Stimulated activated CD4-positive, alpha-beta T cell treated with anti-CD3 and anti-CD28 coated beads, Interleukin-12 subunit alpha, Interleukin-12 subunit beta, amount 100 ng/mL, for 4 hours (primary cell): ENCODE measurements at regions not wholly inside any gene's neighbourhood (a gene's known extent, or its start where the extent isn't known, plus 50 kb on each side); places are given as distances from the start of the nearest gene placed in this dataset.
"Not testable (repeated sequence)": the region's sequence is repeated elsewhere in the genome, so short reads cannot be mapped to it uniquely, and the experiment has no call there.

Source experiments
- DNase-seq: peaks from one replicate; pipeline ENCODE4 v3.0.0-alpha.2; 2020

DNA sequence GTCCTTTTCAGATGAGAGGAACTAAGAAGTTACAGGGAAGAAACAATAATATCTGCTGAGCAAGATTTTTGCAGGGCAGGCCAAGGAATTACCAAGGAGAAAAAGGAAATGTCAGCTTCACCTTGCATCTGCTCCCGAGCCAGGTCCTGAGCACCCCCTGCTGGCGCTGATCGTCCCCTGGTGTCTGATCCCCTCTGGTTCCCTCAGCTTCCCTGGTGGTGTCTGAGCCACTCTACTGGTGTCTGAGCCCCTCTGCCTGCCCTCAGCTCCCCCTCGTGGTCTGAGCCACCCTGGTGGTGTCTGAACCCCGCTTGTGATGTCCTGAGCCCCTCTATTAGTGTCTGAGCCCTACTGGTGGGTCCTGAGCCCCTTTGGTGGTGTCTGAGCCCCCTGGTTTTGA is 485.7 kb downstream of the GOLGA6L6 start:
- not testable (repeated sequence) for DNase-seq

DNA sequence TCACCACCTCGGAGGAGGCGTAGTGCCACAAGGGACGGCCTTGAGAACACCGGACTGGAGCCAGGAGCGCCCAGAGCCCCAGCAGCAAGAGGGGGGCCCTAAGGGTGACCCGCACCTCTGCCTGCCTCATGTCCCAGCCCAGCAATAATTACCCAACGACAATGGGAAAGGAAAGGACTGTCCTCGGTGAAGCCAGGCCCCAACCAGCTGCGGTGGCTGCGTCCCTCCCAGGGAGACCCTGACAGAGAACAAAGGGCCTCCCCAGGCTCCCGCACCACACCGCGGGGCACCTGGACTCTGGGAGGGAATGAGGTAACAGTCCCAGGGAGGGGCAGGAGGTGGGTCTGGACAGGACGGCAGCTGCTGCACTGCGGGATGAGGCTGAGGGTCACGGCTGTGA is 493.4 kb downstream of the GOLGA6L6 start:
- not testable (repeated sequence) for DNase-seq

DNA sequence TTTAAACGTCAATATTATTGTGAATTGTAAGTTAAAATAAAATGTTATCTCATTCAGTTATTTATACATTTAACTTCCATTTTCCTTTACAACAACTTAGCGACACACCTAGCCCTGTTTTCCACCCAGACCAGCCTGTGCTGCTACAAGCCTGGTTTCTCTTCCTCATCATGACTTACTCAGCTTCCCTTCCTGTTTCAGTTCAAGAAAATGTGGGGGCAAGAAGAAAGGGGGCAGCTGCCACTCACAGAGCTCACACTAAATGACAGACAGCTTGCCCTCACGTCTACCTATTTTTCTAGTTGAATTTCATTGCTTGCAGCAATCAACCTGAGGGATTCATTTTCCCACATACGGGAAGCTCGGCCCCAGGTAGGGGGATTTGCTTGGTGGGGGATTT is 496.4 kb downstream of the GOLGA6L6 start:
- not testable (repeated sequence) for DNase-seq

DNA sequence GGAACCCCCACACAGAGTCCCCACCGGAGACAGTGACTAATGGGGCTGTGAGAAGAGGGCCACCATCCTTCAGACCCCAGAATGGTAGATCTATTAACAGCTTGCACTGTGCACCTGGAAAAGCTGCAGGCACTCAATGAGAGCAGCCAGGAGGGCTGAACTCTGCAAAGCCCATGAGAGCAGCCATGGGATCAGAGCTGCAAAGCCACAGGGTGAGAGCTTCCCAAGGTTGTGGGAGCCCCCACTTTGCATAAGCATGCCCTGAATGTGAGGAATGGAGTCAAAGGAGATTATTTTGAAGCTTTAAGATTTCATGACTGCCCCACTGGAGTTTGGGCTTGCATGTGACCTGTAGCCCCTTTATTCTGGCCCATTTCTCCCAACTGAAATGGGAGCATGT is 500.9 kb downstream of the GOLGA6L6 start:
- not testable (repeated sequence) for DNase-seq

DNA sequence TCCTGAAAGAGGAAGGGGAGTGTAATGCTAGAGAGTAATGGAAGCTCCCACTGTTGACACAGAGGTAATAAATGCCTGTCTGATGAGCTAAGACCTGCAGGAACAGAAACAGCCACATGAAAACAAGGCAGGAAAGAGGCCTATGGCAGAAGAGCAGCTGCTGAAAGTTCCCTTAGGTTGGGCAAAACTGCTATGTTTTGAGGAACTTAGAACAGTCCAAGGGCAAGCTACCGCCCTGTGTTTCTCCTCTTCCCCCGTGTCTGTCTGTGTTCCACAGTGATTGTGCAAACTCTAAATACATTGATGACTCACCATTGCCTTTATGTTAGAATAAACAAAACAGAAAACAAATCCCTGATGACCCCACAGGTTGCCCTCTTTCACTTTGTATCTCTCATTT is 516.6 kb downstream of the GOLGA6L6 start:
- not testable (repeated sequence) for DNase-seq

DNA sequence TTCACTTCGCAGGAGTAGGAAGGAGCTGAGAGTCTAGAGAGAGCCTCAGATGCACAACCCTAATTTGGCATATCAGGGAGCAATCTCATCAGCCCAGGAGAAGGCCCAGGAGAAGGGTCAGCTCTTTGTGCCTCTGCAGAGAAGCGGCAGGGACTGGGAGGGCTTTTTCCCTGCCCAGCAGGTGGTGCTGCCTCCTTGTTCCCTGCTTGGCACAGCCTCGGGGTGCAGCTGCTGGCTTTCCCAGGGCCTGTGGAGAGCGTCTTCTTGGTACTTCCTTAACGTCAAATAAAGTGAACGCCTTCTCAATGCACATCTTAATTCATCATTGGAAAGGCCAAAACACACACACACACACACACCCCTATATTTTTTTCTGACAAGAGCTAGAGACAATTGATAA is 519.3 kb downstream of the GOLGA6L6 start:
- DNase-seq, result not testable (repeated sequence)

DNA sequence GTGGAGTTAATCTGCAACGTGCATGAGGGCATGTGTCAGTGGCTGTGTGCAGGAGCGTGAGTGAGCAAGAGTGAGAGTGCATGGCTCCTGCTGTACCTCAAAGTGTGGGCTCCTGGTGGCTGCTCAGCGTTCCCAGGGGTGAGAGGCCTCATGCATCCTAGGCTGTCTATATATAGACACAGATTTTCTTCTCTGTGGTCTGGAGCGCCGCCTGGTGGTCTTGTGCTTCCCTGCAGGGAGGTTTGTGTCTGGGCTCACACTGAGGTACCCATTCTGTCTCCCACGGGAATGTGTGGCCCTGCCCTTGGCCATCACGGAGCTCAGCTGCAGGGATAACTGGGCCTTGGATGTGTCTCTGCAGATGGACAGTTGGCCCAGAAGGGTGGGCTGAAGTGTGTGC is 520.2 kb downstream of the GOLGA6L6 start:
- not testable (repeated sequence) for DNase-seq

DNA sequence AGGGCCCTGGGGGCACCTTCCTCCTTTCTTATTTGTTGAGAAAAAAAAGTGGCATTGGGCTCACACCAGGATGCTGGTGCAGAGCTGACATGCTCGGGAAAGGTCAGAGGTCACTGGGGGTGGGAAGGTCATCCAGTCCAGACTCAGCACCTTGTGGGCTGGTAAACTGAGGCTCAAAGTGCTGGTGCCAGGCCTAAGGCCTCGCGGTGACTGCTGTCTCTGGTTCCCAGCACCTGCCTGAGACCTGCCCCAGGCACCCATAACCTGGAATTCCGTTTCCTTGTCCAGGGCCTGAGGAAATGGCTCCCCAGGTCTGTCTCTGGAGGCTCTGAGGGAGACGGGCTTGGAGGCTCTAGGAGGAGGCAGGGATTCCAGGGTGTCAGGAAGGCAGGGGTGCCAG is 521.0 kb downstream of the GOLGA6L6 start:
- not testable (repeated sequence) for DNase-seq

DNA sequence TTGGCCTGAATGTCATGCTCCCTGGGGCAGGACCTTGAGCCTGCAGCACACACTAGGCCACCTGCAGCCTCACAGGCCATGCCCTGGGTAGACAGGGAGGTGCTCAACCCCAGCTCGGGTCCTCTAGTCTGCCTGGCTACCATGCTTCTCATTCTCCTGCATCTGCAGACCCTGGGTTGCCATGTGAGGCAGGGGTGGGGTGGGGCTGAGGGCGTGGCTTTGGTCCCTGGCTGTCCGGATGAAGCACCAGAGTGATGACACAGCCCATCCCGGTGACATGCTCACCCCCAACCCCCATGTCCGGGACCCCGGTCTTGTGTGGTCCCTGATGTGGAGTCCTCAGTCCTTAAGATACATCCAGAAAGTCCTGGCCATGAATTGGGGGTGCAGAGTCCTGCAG is 521.8 kb downstream of the GOLGA6L6 start:
- DNase-seq, result not testable (repeated sequence)

DNA sequence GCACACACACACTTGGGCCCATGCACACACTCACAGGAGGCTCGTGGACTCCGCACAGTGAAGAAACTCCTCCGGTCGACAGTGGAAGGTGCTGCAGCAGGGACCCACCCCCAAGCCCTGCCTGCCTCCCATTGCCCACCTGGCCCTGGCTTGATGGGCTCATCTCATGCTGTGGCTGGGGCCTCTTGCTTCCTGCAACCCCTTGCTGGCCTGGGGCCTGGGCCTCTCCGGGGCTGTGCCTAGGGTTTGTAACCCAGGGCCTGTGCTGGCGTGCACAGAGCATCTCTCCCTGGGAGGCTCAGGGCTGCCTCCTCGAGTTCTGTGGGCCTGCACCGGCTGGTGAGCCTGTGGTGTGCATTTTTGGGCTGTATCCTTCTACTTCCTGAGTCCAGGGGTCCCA is 524.0 kb downstream of the GOLGA6L6 start:
- not testable (repeated sequence) for DNase-seq

DNA sequence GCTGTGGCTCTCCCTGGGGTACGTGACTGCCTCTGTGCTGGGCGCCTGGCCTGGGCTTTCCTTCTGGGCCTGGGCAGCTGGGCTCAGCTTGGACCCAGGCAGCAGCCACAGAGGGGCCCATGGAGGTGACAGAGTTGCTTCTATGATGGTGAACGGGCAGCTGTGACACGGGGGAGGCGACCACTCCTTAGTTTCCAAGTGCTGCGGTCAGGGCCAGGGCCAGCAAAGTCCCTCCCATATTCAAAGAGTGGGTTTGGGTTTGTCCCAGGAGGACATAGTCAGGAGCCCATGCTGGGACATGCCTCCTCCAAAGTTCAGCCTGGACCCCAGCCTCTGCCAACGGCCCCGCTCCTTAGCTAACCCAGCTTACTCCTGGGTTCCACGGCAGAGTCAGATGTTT is 524.7 kb downstream of the GOLGA6L6 start:
- DNase-seq, result not testable (repeated sequence)

DNA sequence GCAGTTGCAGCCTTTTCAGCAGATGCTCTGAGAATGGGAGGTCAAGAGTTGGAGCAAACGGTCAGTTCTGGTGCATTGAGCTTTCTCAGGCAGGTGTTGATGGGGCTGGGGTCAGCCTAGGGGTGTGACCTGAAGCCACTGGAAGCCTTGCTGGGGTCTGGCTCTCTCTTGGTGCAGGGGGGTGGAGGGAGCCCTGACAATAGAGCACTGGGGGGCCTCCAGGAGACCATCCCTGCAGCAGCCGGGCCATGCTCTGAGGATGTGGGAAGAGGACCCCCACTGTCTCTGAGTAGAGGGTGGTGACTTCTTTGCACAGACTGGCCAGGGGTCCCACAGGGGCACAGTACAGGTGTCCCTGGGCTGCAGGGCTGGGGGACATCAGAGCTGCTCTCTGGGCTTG is 528.8 kb downstream of the GOLGA6L6 start:
- not testable (repeated sequence) for DNase-seq

DNA sequence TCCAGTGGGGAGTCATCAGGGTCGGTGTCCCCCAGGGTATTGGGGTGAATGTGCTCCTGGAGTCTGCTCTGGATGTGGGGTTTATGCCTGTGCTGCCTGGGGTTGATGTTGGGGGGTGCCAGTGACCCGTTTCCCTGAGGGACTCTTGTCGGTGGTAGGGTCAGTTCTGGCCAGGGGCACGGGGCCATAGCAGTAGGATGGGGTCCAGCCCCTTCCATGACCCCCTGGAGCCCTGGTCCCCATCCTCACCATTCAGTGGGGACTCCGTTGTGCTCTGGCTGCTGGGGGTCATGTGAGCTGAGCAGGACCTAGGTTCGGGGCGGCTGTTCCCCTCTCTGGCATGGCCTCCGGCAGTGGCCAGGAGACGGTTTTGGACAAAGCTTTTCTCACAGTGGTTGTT is 530.8 kb downstream of the GOLGA6L6 start:
- not testable (repeated sequence) for DNase-seq

DNA sequence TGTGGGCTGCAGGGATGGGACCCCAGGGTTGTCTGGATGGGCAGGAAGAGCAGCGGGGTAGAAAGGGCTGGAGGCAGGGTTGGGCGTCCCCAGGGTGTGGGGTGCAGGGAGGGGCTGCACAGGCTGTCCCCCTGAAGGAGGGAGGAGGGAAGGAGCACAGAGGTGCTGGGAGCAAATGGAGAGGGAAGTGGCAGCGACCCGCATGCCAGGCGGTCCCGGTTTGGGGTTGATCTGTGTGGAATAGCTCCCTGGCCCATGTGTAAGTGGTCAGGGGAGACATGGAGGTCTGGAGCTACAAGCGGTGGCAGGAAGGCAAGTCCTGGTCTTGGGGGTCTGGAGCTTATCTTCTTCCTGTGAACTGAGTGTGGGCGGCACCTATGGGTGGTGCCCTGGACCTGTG is 532.0 kb downstream of the GOLGA6L6 start:
- not testable (repeated sequence) for DNase-seq

DNA sequence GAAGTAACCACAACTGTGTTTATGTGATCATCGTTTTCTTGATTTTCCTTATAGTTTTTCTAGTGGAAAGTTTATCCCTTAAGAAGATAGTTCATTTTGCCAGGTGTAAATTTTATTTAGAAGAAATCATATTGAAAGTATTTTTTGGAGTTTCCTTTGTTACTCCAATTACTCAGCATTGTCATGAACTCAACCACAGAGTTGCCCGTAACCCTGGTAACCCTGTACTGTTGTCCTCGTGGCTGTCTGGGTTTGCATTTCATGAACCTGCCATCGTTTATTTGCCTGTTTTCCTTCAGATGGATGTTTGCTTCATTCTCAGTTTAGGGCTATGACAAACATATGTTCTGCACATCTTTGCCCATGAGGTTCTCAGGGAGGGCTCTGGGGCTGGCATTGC is 534.3 kb downstream of the GOLGA6L6 start:
- not testable (repeated sequence) for DNase-seq

DNA sequence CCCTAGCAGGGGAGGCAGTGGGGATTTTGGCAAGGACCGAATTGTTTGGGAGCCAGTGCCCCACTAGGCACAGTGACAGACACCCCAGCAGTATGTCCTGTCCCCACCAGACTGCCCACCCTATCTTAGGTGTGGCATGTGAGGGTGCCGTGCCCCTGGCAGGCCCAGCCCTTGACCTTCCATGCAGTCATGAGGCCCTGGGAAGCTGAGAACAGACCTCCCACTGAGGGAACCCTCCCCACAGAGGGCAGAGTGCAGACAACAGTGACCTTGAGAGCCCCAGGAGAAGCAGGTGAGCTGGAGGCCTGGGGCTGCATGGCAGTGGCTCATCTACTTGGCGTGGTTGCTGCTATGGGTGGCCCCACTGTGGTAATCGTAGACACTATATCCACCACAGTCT is 538.1 kb downstream of the GOLGA6L6 start:
- DNase-seq, result not testable (repeated sequence)

DNA sequence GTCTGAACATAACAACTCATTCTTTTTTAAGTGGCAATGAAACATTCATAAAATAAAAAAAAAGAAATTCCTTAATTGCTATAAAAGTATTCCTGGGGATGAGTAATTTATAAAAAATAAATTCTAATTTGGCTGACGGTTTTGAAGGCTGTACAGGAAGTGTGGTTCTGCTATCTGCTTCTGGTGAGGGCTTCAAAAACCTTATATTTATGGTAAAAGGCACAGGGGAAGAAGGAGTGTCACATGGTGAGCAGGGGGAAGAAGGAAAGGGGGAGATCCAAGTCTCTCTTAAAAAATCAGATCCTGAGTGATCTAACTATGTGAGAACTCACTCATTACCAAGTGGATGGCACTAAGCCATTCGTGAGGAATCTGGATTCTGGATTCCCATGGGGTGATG is 539.0 kb downstream of the GOLGA6L6 start:
- DNase-seq, result not testable (repeated sequence)

DNA sequence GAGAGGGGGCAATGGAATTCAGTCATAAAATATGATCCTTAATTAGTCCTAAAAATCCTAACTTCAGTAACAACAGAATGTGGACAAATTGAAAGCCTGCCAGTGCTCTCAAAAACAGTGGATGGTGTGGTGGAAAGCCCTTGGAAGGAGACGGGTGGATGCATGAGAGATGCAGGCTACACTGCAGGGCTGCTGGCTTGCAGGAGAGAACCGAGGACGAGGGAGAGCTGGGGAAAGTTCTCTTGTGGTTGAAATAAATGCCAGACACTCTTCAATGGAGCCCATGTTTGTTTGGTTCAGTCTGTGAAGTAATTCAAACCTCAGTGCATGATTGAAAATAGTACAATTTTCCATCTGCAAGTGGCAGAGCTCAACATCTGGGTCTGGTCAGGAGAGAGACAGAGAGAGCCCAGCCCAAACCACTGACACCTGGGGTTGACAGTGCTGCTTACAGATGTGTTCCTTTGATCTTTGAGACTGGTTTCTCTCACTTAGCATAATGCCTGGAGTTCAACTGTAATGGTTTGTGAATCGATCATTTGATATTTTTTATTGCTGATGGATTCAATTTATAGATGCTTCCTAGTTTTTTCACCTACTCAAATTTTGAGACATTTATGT is 544.9 kb downstream of the GOLGA6L6 start:
- DNase-seq, result not testable (repeated sequence)

DNA sequence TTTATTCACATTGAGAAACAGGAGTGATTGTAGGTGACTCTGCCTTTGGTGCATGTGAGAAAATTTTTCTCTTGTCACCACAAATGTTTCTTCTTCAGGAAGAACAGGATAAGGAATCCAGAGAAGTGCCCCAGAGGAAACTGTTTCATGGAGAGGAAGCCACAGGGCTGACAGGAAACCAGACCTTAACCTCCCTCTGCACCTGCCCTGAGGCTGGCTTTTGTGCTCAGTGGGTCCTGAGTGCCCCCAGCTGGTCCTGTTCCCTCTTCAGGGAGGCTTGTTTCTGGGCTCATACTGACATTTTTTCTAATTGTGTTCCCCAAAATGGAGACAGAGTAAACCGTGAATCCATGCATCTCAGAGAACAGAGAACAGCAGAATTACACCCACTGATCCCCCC is 546.3 kb downstream of the GOLGA6L6 start:
- not testable (repeated sequence) for DNase-seq

DNA sequence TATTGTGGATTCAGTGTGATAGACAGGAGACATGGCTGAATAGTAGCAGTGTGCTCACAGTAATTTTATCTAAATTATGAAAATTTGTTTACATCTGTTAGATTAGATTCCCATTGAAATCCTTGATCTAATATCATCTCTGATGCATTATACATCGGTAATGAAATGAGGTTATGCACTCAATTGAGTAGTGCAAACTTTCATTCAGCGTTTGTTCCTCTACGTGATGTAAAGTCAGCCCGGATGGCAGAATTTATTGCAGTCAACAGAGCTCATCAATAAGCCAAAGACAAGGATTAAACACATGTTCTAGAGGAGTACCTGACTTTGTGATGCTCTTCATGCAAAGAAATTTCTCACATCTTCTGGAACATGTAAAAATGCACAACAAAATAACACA is 549.2 kb downstream of the GOLGA6L6 start:
- no peak for DNase-seq

DNA sequence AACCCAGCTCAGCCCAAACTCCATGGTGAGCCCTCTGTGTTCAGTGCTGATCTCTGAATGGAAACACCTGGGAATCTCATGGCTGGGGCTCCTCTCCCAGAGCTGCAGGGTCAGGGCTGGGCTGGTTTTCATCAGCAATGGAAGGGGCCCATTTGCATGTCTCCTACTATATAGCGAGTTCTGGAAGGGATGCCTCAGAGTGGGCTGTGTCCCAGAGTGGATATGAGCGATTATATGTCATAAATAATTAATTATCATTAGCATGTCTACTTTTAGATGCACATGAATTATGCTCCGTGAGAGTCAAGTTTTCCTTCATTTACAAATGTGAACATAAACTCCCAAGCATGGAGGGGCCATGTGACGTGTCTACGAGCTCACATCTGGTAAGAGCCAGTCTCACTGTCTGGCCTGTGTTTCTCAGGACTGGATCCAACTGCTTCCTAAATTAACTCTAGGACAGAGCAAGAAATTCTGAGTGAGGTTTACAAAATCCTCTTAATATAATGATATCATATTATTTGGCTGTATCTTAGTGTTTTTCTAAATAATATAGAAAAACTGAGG is 553.4 kb downstream of the GOLGA6L6 start:
- DNase-seq, result no peak

DNA sequence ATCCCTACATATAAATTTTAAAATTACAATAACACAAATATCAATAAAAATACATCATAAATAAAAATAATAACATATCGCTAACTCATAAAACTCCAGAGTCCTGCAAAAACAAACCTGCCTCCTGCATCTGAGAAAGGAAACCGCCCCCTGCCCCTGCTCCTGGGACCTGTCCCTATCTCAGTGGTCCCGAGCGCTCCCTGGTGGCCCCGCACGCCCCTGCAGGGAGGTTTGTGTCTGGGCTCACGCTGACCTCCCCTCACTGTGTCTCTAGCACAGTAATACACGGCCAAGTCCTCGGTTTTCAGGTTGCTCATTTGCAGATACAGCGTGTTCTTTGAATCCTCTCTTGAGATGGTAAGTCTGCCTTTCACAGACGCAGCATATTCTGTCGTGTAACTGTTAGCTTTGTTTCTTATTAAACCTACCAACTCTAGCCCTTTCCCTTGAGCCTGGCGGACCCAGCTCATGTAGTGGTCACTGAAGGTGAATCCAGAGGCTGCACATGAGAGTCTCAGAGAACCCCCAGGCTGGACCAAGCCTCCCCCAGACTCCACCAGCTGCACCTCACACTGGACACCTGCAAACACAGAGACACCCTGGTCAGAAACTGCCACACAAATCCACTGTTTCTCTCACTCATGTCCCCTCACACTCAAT is 554.1 kb downstream of the GOLGA6L6 start:
- no peak for DNase-seq

DNA sequence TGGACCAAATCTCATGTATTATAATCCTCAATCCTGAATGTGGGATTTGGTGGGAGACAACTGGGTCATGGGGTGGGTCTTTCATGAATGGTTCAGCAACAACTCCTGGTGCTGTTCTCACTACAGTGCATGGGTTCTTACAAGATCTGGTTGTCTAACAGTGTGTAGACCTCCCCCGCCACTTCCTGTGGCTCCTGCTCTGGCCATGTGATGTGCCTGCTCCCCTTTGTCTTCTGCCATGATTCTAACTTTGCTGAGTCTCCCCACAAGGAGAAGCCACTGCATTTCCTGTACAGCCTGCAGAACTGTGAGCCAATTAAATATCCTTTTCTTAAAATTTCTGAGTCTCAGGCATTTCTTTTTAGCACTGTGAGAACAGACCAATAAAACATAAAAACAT is 557.5 kb downstream of the GOLGA6L6 start:
- no peak for DNase-seq

DNA sequence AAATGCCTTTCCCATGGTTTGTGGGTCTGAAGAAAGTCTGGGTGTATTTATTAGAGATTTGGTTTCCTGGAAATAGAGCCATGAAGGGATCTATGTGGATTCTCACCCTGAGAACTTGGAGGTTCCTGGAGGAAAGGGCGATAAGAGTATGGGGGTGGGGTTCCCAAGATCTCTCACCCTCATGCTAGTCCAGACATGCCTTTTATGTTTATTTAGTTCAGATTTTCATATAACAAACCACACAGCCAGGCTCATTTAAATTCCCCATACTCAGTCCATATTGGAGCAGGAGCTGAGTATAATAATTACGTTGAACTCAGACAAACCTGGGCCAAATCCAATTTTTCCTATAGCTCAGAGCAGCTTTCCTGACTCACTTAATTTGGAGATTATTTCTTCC is 566.6 kb downstream of the GOLGA6L6 start:
- no peak for DNase-seq
